ENCODE measurements at regions not wholly inside any gene's neighbourhood (a gene's known extent, or its start where the extent isn't known, plus 50 kb on each side); places are given as distances from the start of the nearest gene placed in this dataset.

GRCh38 chr1:117812869-117813511, 116.4 kb downstream of the GDAP2 start:
- no peak for FAIRE-seq
